ENCODE measurements at regions not wholly inside any gene's neighbourhood (a gene's known extent, or its start where the extent isn't known, plus 50 kb on each side); places are given as distances from the start of the nearest gene placed in this dataset.

GRCh38 chr6:84450018-84450417 lies 222.6 kb upstream of the CEP162 start:
- Mint-ChIP-seq H3K36me3 (ENCODE audit: insufficient read depth, unreplicated experiment) (no peaks in the 10 kb centered on the region), H3K27ac (ENCODE audit: unreplicated experiment) (no peak overlapping the region), H3K4me1 (ENCODE audit: low read depth, unreplicated experiment) (no peaks in the 10 kb centered on the region), H3K4me3 (ENCODE audit: unreplicated experiment) (no peak overlapping the region), H3K9me3 (ENCODE audit: unreplicated experiment) (no peaks in the 10 kb centered on the region), H3K27me3 (ENCODE audit: insufficient read depth, unreplicated experiment) (no peaks in the 10 kb centered on the region)
- Histone ChIP-seq H3K4me1 (no peaks in the 10 kb centered on the region), H3K27me3 (replicated peaks; ENCODE audit: control insufficient read depth, insufficient read depth, low read length) (no peaks in the 10 kb centered on the region), H3K36me3 (ENCODE audit: control insufficient read depth, insufficient read depth, low read length) (no peaks in the 10 kb centered on the region), H3K4me3 (ENCODE audit: low read depth, low read length) (no peak overlapping the region), H3K9me3 (no peaks in the 10 kb centered on the region)
- BruUV-seq (replicated peaks) = no TSS peak
- CTCF ChIA-PET = no interaction called here
- no peak for DNase-seq
- no peak for TF ChIP-seq CTCF (IDR thresholded peaks at IDR 0.05; ENCODE audit: insufficient read depth in 1 of 2, low read depth in 1 of 2, low read length in 1 of 2, severe bottlenecking in 1 of 2, unreplicated experiment in 1 of 2)
- POLR2A ChIA-PET = no interaction called here
- intact Hi-C loops (cut with micrococcal nuclease; ENCODE audit: unreplicated experiment) = no loop called here

- no peak for DNase-seq
- H3K27me3 Mint-ChIP-seq (ENCODE audit: insufficient read depth, unreplicated experiment) = no peaks in the 10 kb centered on the region
- H3K9me3 Mint-ChIP-seq (ENCODE audit: unreplicated experiment) = no peaks in the 10 kb centered on the region
- intact Hi-C loops (cut with micrococcal nuclease; ENCODE audit: unreplicated experiment) = no loop called here
- H3K4me1 Mint-ChIP-seq (ENCODE audit: low read depth, unreplicated experiment) = no peaks in the 10 kb centered on the region
- ChIA-PET POLR2A (no interaction called here), CTCF (no interaction called here)
- H3K27me3 ChIP-seq (replicated peaks; ENCODE audit: control insufficient read depth, insufficient read depth, low read length) = no peaks in the 10 kb centered on the region
- BruUV-seq (replicated peaks) = no TSS peak
- H3K36me3 Mint-ChIP-seq (ENCODE audit: insufficient read depth, unreplicated experiment) = no peaks in the 10 kb centered on the region
- H3K27ac Mint-ChIP-seq (ENCODE audit: unreplicated experiment) = no peak overlapping the region
- H3K36me3 ChIP-seq (ENCODE audit: control insufficient read depth, insufficient read depth, low read length) = no peaks in the 10 kb centered on the region
- no peaks in the 10 kb centered on the region for H3K9me3 ChIP-seq
- no peak for TF ChIP-seq CTCF (IDR thresholded peaks at IDR 0.05; ENCODE audit: insufficient read depth in 1 of 2, low read depth in 1 of 2, low read length in 1 of 2, severe bottlenecking in 1 of 2, unreplicated experiment in 1 of 2)
- no peak overlapping the region for H3K4me3 Mint-ChIP-seq (ENCODE audit: unreplicated experiment)
- no peak overlapping the region for H3K4me3 ChIP-seq (ENCODE audit: low read depth, low read length)
- H3K4me1 ChIP-seq = no peaks in the 10 kb centered on the region
These were observed 221.8 kb upstream of the CEP162 start for GRCh38 chr6:84449220-84449619.

- Mint-ChIP-seq H3K9me3 (ENCODE audit: unreplicated experiment) (no peaks in the 10 kb centered on the region), H3K36me3 (ENCODE audit: insufficient read depth, unreplicated experiment) (no peaks in the 10 kb centered on the region), H3K4me1 (ENCODE audit: low read depth, unreplicated experiment) (no peaks in the 10 kb centered on the region), H3K27me3 (ENCODE audit: insufficient read depth, unreplicated experiment) (no peaks in the 10 kb centered on the region), H3K27ac (ENCODE audit: unreplicated experiment) (no peak overlapping the region), H3K4me3 (ENCODE audit: unreplicated experiment) (no peak overlapping the region)
- ChIA-PET POLR2A (no interaction called here), CTCF (no interaction called here)
- H3K36me3 ChIP-seq (ENCODE audit: control insufficient read depth, insufficient read depth, low read length) = no peaks in the 10 kb centered on the region
- H3K4me1 ChIP-seq = no peaks in the 10 kb centered on the region
- H3K27me3 ChIP-seq (replicated peaks; ENCODE audit: control insufficient read depth, insufficient read depth, low read length) = no peaks in the 10 kb centered on the region
- no peak overlapping the region for H3K4me3 ChIP-seq (ENCODE audit: low read depth, low read length)
- H3K9me3 ChIP-seq = no peaks in the 10 kb centered on the region
- no peak for TF ChIP-seq CTCF (IDR thresholded peaks at IDR 0.05; ENCODE audit: insufficient read depth in 1 of 2, low read depth in 1 of 2, low read length in 1 of 2, severe bottlenecking in 1 of 2, unreplicated experiment in 1 of 2)
- intact Hi-C loops (cut with micrococcal nuclease; ENCODE audit: unreplicated experiment) = no loop called here
- DNase-seq = no peak
- no TSS peak for BruUV-seq (replicated peaks)
These were observed 220.9 kb upstream of the CEP162 start for GRCh38 chr6:84448331-84448730.

Data from Caco-2 (cell line).